Heart left ventricle (tissue), 16 donors: ENCODE measurements at regions not wholly inside any gene's neighbourhood (a gene's known extent, or its start where the extent isn't known, plus 50 kb on each side); places are given as distances from the start of the nearest gene placed in this dataset.

Experiments used
- ATAC-seq, 4 donors: fragments of 200-7000 bp; cut with Tn5 transposase; one replicate each; pipeline ENCODE4 v1.9.1; 2020 to 2022; ENCODE audit warnings: moderate library complexity in 4 of 4, mild to moderate bottlenecking in 3 of 4, moderate number of reproducible peaks in 1 of 4
- DNase-seq, 5 donors: peaks; one replicate each; pipeline ENCODE4 v3.0.0-alpha.2; 2020
- H3K27ac ChIP-seq, 12 donors: fragments of 200-600 bp; sonication (generic) in 4 of 12; one replicate each; pipeline versions ENCODE4 v1.5.0 to v1.8.0; 2016 to 2022; ENCODE audit warnings: mild to moderate bottlenecking in 2 of 12
- H3K27me3 ChIP-seq, 9 donors: fragments of 200-600 bp; sonication (generic) in 2 of 9; one replicate each; pipeline versions ENCODE4 v1.5.1 to v1.8.0; 2016 to 2022; ENCODE audit warnings: mild to moderate bottlenecking in 3 of 9
- H3K36me3 ChIP-seq, 9 donors: fragments of 200-600 bp; sonication (generic) in 2 of 9; one replicate each; pipeline versions ENCODE4 v1.5.0 to v1.8.0; 2018 to 2022; ENCODE audit warnings: mild to moderate bottlenecking in 2 of 9
- H3K4me1 ChIP-seq, 12 donors: fragments of 200-600 bp; sonication (generic) in 4 of 12; one replicate each; pipeline versions ENCODE4 v1.5.0 to v1.8.0; 2016 to 2022; ENCODE audit warnings: mild to moderate bottlenecking in 3 of 12
- H3K4me3 ChIP-seq, 12 donors: fragments of 200-600 bp; sonication (generic) in 4 of 12; one replicate each; pipeline versions ENCODE4 v1.5.0 to v1.8.0; 2017 to 2022; ENCODE audit warnings: mild to moderate bottlenecking in 9 of 12, moderate library complexity in 4 of 12
- H3K9me3 ChIP-seq, 12 donors: fragments of 200-600 bp; sonication (generic) in 4 of 12; one replicate each; pipeline versions ENCODE4 v1.5.0 to v1.8.0; 2016 to 2022; ENCODE audit warnings: mild to moderate bottlenecking in 1 of 12
- POLR2A ChIP-seq, 2 donors: fragments of 450-650 bp; IDR thresholded peaks; one replicate each; pipeline ENCODE4 v1.6.1; 2017; ENCODE audit warnings: antibody characterized with exemption in 2 of 2, mild to moderate bottlenecking in 2 of 2, moderate library complexity in 2 of 2
- WGBS, 4 donors: extraction: QIAGEN DNeasy Blood & Tissue Kit in 2 of 4; methylation state at CpG; one replicate each; pipeline versions ENCODE4 v1.1.5 to v1.1.7; 2013 to 2018; 5-methylcytosine and 5-hydroxymethylcytosine counted together
- intact Hi-C, 10 donors: fragments of 100-400 bp; cut with DNase I; formaldehyde crosslinking; loops; one replicate each; pipeline versions ENCODE4 v1.11.1 to v1.14.2; 2022
- TF ChIP-seq, protein P1 (sequence below), 12 donors: fragments of 200-600 bp; sonication (generic) in 4 of 12; IDR thresholded peaks; one replicate each; pipeline versions ENCODE4 v1.5.0 to v1.8.0; 2018 to 2022; ENCODE audit warnings: antibody characterized with exemption in 12 of 12, mild to moderate bottlenecking in 5 of 12
- donor health status: ischemic (EF 13 %, LVEDD 7.1; RV severe dilation, severe dysfunction).
- donor health status: healthy with polysubstance abuse.
- donor health status: DM: no; HTN: yes; CAD: no.
- donor health status: DM: no; HTN: no; CAD: no.
- donor health status: ischemic (EF 25% LVEDD 6.9; RV normal size, moderate dysfunction).
- donor health status: ischemic (EF 25% LVEDD 5.7; RV mildly dilated, moderate dysfunction).
- donor health status: healthy.
- donor health status: DM: yes; HTN: yes; CAD: no.
- donor health status: ischemic (EF 35%, LVEDD 5.7; RV mildly dilated, moderate dysfunction).
- donor health status: nonischemic (EF 11% LVEDD 7.7; RV severe dilation, severe dysfunction).
- donor health status: DM: yes; HTN: yes; CAD: no.
- donor health status: PGD.
- donor health status: ischemic (EF 29% LVEDD 5.4; RV normal size, mild dysfunction).
- donor health status: nonischemic (EF 23%, LVEDD 6.1; RV moderate dilation, normal function).

DNA sequence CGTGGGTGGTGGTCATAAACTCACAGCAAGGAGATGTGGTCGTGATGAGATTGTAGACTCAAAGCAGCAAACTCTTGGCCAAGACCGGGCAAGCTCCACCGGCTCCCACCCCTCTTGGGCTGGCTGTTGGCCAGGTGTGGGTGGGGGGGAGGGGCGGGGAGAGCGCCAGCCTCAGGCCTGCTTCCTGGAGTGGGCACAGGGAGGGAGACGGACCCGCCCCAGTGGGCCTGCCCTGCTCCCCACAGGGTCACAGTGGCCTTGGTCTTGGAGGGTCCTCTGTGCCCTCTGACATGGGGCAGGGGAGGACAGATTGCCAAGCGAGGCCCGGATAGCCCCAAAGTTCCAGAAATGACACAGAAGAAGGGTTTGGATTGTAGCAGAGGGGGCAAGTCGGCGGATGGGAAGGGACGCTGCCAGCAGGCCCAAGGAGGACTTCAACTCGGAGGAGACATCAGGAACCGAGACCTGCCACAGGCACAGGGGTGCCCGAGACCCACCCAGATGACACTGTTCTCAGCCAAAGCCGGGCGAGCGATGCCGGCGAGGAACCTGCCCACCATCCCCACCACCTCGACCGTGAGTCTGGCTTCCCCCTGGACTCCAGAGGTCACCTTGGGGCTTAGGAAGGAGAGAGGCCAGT is 85.4 kb upstream of the ACTRT2 start:
- no peak overlapping the region for H3K4me3 ChIP-seq
- H3K27me3 ChIP-seq = peaks cover 0 to 27% (median 0%) of the 10 kb centered on the region in 9 donors
- peak in 1 of 4 donors; percentile 32 for ATAC-seq
- no peak for TF ChIP-seq POLR2A (IDR thresholded peaks at IDR 0.05)
- TF ChIP-seq, protein P1, sequence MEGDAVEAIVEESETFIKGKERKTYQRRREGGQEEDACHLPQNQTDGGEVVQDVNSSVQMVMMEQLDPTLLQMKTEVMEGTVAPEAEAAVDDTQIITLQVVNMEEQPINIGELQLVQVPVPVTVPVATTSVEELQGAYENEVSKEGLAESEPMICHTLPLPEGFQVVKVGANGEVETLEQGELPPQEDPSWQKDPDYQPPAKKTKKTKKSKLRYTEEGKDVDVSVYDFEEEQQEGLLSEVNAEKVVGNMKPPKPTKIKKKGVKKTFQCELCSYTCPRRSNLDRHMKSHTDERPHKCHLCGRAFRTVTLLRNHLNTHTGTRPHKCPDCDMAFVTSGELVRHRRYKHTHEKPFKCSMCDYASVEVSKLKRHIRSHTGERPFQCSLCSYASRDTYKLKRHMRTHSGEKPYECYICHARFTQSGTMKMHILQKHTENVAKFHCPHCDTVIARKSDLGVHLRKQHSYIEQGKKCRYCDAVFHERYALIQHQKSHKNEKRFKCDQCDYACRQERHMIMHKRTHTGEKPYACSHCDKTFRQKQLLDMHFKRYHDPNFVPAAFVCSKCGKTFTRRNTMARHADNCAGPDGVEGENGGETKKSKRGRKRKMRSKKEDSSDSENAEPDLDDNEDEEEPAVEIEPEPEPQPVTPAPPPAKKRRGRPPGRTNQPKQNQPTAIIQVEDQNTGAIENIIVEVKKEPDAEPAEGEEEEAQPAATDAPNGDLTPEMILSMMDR (IDR thresholded peaks at IDR 0.05) = no peak
- H3K27ac ChIP-seq = no peak overlapping the region
- WGBS, 4 donors = 79 to 84% (median 82%) methylated on average over 20 to 23 of the region's 23 CpGs
- no peaks in the 10 kb centered on the region for H3K4me1 ChIP-seq
- H3K9me3 ChIP-seq = peaks cover 0 to 16% (median 3%) of the 10 kb centered on the region in 12 donors
- H3K36me3 ChIP-seq = no peaks in the 10 kb centered on the region
- DNase-seq = peak in 2 of 5 donors; percentile 16 to 61
- intact Hi-C loops = no loop called here

DNA sequence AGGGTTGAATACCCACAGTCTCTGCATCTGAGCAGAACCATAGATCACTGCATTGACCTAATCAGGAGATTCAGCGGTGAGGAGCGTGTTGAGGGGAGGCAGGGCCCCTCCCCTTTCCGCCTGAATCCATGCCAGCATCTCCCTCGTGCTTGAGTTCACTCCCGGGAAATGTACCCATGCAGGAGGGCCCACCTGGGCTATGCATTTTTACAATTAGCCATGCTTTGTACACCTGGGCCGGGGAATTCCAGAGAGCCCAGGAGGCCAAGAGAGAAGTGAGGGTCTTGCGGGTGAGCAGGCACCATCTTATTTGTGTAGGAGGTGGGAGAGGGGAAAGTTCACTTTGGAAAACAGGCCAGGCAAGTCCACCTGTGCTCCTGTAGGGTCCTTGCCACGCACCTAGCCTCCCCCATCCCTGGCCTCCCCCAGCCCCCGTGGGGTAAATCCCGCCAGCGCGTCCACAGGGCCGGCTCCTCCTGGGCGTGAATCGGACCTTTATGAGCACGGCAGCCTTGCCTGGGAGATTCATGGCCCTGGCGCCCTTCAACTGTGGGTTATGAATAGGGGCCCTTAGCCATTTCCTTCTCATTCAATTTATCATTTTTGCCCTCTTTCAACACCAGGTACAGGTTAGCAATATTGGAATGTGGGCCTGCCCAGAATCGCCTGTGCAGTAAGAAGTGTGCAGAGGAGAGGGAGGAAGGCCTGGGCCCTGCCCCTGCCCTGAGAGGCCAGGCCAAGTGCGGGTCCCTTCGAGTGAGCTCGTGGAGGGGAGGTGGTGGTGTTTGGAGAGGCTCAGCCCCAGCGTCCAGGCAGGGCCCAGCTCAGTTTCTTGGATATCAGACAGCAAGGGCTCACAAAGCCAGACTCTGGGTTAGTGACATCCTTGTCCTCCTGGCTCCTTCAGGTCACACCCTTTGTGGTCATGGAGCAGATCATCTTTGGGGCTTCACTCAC is 84.4 kb upstream of the ACTRT2 start:
- H3K27ac ChIP-seq = no peak overlapping the region
- intact Hi-C loops = no loop called here
- DNase-seq (peak in 2 of 5 donors; percentile 12 to 32), ATAC-seq (no peak)
- 76 to 89% (median 82%) methylated on average over 19 to 22 of the region's 22 CpGs for WGBS, 4 donors
- H3K4me1 ChIP-seq = no peaks in the 10 kb centered on the region
- peaks cover 0 to 25% (median 10%) of the 10 kb centered on the region in 12 donors for H3K9me3 ChIP-seq
- no peaks in the 10 kb centered on the region for H3K36me3 ChIP-seq
- peaks cover 0 to 19% (median 0%) of the 10 kb centered on the region in 9 donors for H3K27me3 ChIP-seq
- TF ChIP-seq POLR2A (IDR thresholded peaks at IDR 0.05) = no peak
- TF ChIP-seq, protein P1 (IDR thresholded peaks at IDR 0.05) = no peak
- H3K4me3 ChIP-seq = no peak overlapping the region

DNA sequence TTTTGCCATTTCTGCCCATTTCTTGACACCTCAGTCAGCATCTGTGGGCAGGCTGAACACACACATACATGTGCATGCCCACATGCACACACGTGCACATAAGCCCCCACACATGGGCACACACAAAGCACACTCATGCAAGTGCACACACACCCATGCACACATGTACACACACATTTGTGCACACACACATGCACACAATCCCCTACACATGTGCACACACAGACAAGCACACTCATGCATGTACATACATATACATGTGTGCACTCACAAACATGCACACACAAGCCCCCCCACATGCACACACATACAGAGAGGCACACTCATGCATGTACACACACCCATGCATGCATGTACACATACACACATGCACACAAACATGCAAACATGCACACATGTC is 83.5 kb upstream of the ACTRT2 start:
- Histone ChIP-seq H3K4me1 (no peaks in the 10 kb centered on the region), H3K36me3 (no peaks in the 10 kb centered on the region), H3K27me3 (peaks cover 0 to 11% (median 0%) of the 10 kb centered on the region in 9 donors), H3K9me3 (peaks cover 0 to 27% (median 10%) of the 10 kb centered on the region in 12 donors), H3K27ac (no peak overlapping the region), H3K4me3 (no peak overlapping the region)
- ATAC-seq = no peak
- DNase-seq = no peak
- intact Hi-C loops = no loop called here
- TF ChIP-seq POLR2A (IDR thresholded peaks at IDR 0.05) = no peak
- TF ChIP-seq, protein P1 (IDR thresholded peaks at IDR 0.05) = no peak
- 30 to 92% (median 79%) methylated on average over 1 of the region's 1 CpG for WGBS, 4 donors

DNA sequence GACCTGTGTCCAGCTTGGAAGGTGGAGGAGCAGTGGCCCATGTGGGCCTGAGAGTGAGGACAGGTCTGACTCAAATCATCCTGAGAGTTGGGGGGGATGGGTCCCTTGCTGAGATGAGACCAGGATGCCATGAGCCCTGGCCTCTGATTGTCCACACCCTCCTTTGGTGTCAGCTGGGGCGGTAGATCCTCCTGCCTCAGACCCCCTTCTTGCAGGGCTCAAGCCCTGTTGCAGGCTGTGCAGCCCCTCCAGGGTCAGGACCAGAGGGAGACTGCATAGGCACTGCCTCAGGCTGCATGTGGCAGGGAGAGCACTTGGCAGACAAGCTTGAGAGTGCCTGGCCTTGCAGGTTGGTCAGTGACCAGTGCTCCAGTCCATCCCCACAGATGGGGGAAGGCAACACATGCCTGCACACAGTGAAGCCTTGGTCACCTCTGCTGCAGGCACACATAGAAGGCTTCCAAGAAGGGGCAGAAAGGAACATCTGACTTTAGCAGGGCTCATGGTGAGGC is 82.2 kb upstream of the ACTRT2 start:
- Histone ChIP-seq H3K9me3 (peaks cover 0 to 27% (median 10%) of the 10 kb centered on the region in 12 donors), H3K4me1 (no peaks in the 10 kb centered on the region), H3K27ac (no peak overlapping the region), H3K4me3 (no peak overlapping the region), H3K27me3 (peaks cover 0 to 7% (median 0%) of the 10 kb centered on the region in 9 donors), H3K36me3 (no peaks in the 10 kb centered on the region)
- no peak for TF ChIP-seq POLR2A (IDR thresholded peaks at IDR 0.05)
- no peak for ATAC-seq
- intact Hi-C loops = no loop called here
- DNase-seq = peak in 2 of 5 donors; percentile 8 to 23
- WGBS, 4 donors = 75 to 100% (median 94%) methylated on average over 1 of the region's 1 CpG
